Liver (tissue), 8 donors: ENCODE measurements at regions not wholly inside any gene's neighbourhood (a gene's known extent, or its start where the extent isn't known, plus 50 kb on each side); places are given as distances from the start of the nearest gene placed in this dataset.

Experiments
- DNase-seq: peaks from one replicate; pipeline ENCODE4 v3.0.0-alpha.2; 2017; ENCODE audit warnings: low spot score
- H3K27ac ChIP-seq, 2 donors: one replicate each; pipeline ENCODE4 v1.7.0; 2013; ENCODE audit warnings: inconsistent platforms in 2 of 2, low read length in 2 of 2, control low read depth in 1 of 2, low read depth in 1 of 2, mild to moderate bottlenecking in 1 of 2
- H3K27me3 ChIP-seq, 4 donors: one replicate each; pipeline versions ENCODE4 v1.6.1 to v1.7.0; 2013; ENCODE audit warnings: low read length in 3 of 4, inconsistent platforms in 1 of 4, mild to moderate bottlenecking in 1 of 4, moderate library complexity in 1 of 4; ENCODE audit not compliant: control insufficient read depth in 4 of 4, insufficient read depth in 4 of 4
- H3K36me3 ChIP-seq, 4 donors: one replicate each; pipeline versions ENCODE4 v1.6.1 to v1.7.0; 2013; ENCODE audit warnings: low read length in 3 of 4, mild to moderate bottlenecking in 3 of 4, low read depth in 1 of 4, moderate library complexity in 1 of 4; ENCODE audit not compliant: control insufficient read depth in 4 of 4, insufficient read depth in 3 of 4
- H3K4me1 ChIP-seq, 4 donors: one replicate each; pipeline versions ENCODE4 v1.6.1 to v1.7.0; 2013; ENCODE audit warnings: low read length in 3 of 4, mild to moderate bottlenecking in 3 of 4, moderate library complexity in 1 of 4; ENCODE audit not compliant: control insufficient read depth in 4 of 4, insufficient read depth in 4 of 4
- H3K4me3 ChIP-seq, 3 donors: one replicate each; pipeline versions ENCODE4 v1.6.1 to v1.7.0; 2013; ENCODE audit warnings: low read length in 3 of 3, control low read depth in 1 of 3, low read depth in 1 of 3, mild to moderate bottlenecking in 1 of 3
- H3K9ac ChIP-seq, 2 donors: one replicate each; pipeline ENCODE4 v1.7.0; 2013; ENCODE audit warnings: low read length in 2 of 2, mild to moderate bottlenecking in 2 of 2, moderate library complexity in 2 of 2, control low read depth in 1 of 2, low read depth in 1 of 2
- H3K9me3 ChIP-seq, 4 donors: one replicate each; pipeline versions ENCODE4 v1.6.1 to v1.7.0; 2013; ENCODE audit warnings: low read length in 3 of 4; ENCODE audit not compliant: control insufficient read depth in 4 of 4
- ATF3 ChIP-seq: IDR thresholded peaks from 2 replicates; pipeline ENCODE4 v1.6.1; 2016; ENCODE audit warnings: antibody characterized with exemption
- CTCF ChIP-seq: fragments of 150-350 bp; IDR thresholded peaks from 2 replicates; pipeline ENCODE4 v1.5.1; 2017; ENCODE audit warnings: improper control_type of control experiment, low read depth, low read length; ENCODE audit not compliant: missing input control
- EGR1 ChIP-seq, 2 donors: IDR thresholded peaks; 2 replicates each; pipeline ENCODE4 v1.6.1; 2016 to 2018; ENCODE audit warnings: antibody characterized with exemption in 2 of 2, low read depth in 2 of 2
- FOXA1 ChIP-seq: IDR thresholded peaks from 2 replicates; pipeline ENCODE4 v1.6.1; 2016; ENCODE audit warnings: antibody characterized with exemption
- FOXA2 ChIP-seq: IDR thresholded peaks from 2 replicates; pipeline ENCODE4 v1.6.1; 2016; ENCODE audit warnings: antibody characterized with exemption
- GABPA ChIP-seq, 2 donors: IDR thresholded peaks in 1 of 2; conservative IDR thresholded peaks in 1 of 2; 2 replicates each; pipeline ENCODE4 v1.6.1; 2016; ENCODE audit warnings: antibody characterized with exemption in 2 of 2, mild to moderate bottlenecking in 1 of 2, moderate library complexity in 1 of 2
- HNF4A ChIP-seq, 2 donors: conservative IDR thresholded peaks; 2 replicates each; pipeline ENCODE4 v1.6.1; 2016; ENCODE audit warnings: antibody characterized with exemption in 2 of 2, mild to moderate bottlenecking in 2 of 2
- HNF4G ChIP-seq: IDR thresholded peaks from 2 replicates; pipeline ENCODE4 v1.6.1; 2016; ENCODE audit warnings: antibody characterized with exemption
- JUND ChIP-seq, 2 donors: IDR thresholded peaks; 2 replicates each; pipeline ENCODE4 v1.6.1; 2016; ENCODE audit warnings: antibody characterized with exemption in 2 of 2
- MAX ChIP-seq: IDR thresholded peaks from 2 replicates; pipeline ENCODE4 v1.6.1; 2016; ENCODE audit warnings: antibody characterized with exemption
- NR2F2 ChIP-seq: IDR thresholded peaks from 2 replicates; pipeline ENCODE4 v1.6.1; 2016; ENCODE audit warnings: antibody characterized with exemption
- RAD21 ChIP-seq, 2 donors: IDR thresholded peaks; 2 replicates each; pipeline ENCODE4 v1.6.1; 2016; ENCODE audit warnings: antibody characterized with exemption in 2 of 2, mild to moderate bottlenecking in 2 of 2
- REST ChIP-seq: IDR thresholded peaks from 2 replicates; pipeline ENCODE4 v1.6.1; 2016; ENCODE audit warnings: antibody characterized with exemption, mild to moderate bottlenecking
- RXRA ChIP-seq, 2 donors: IDR thresholded peaks; 2 replicates each; pipeline ENCODE4 v1.6.1; 2017 to 2018; ENCODE audit warnings: antibody characterized with exemption in 2 of 2, mild to moderate bottlenecking in 1 of 2
- SP1 ChIP-seq: IDR thresholded peaks from 2 replicates; pipeline ENCODE4 v1.6.1; 2018; ENCODE audit warnings: antibody characterized with exemption, mild to moderate bottlenecking
- TAF1 ChIP-seq: conservative IDR thresholded peaks from 2 replicates; pipeline ENCODE4 v1.6.1; 2016; ENCODE audit warnings: antibody characterized with exemption, mild to moderate bottlenecking
- YY1 ChIP-seq: IDR thresholded peaks from 2 replicates; pipeline ENCODE4 v1.6.1; 2016; ENCODE audit warnings: antibody characterized with exemption, mild to moderate bottlenecking
- ZBTB33 ChIP-seq: IDR thresholded peaks from 2 replicates; pipeline ENCODE4 v1.6.1; 2016; ENCODE audit warnings: antibody characterized with exemption
- WGBS: extraction: QIAGEN DNeasy Blood & Tissue Kit; methylation state at CpG from one replicate; pipeline ENCODE4 v1.1.7; 2013; 5-methylcytosine and 5-hydroxymethylcytosine counted together
- donor health status: healthy.
- donor health status: healthy.
- donor health status: healthy.
- donor health status: healthy.
- donor health status: healthy.

- no peak overlapping the region for H3K4me3 ChIP-seq
- peak; percentile 16 for DNase-seq
- no peaks in the 10 kb centered on the region for H3K36me3 ChIP-seq
- H3K4me1 ChIP-seq, result no peaks in the 10 kb centered on the region
- TF ChIP-seq RAD21 (IDR thresholded peaks at IDR 0.05), result no peak
- TF ChIP-seq ZBTB33, result no peak
- no peak for TF ChIP-seq NR2F2
- TF ChIP-seq HNF4G, result no peak
- no peak for TF ChIP-seq RXRA (IDR thresholded peaks at IDR 0.05)
- no peak for TF ChIP-seq SP1
- no peak for TF ChIP-seq HNF4A (conservative IDR thresholded peaks at IDR 0.05)
- TF ChIP-seq FOXA2, result no peak
- no peak for TF ChIP-seq FOXA1
- no peak for TF ChIP-seq GABPA (IDR thresholded peaks at IDR 0.05 in 1 of 2, conservative IDR thresholded peaks at IDR 0.05 in 1 of 2)
- no peak for TF ChIP-seq MAX
- no peak for TF ChIP-seq JUND (IDR thresholded peaks at IDR 0.05)
- no peak for TF ChIP-seq EGR1 (IDR thresholded peaks at IDR 0.05; ENCODE audit: low read depth in 2 of 2)
- no peak overlapping the region for H3K27ac ChIP-seq
- H3K9me3 ChIP-seq, result no peaks in the 10 kb centered on the region
- H3K27me3 ChIP-seq, result no peaks in the 10 kb centered on the region
- 88% methylated on average over 9 of the region's 9 CpGs for WGBS
- H3K9ac ChIP-seq, result no peak overlapping the region
These were observed 164.2 kb upstream of the B3GAT1 start for GRCh38 chr11:134576286-134576685.

- Histone ChIP-seq H3K36me3 (no peaks in the 10 kb centered on the region), H3K27ac (no peak overlapping the region), H3K27me3 (no peaks in the 10 kb centered on the region), H3K4me1 (no peaks in the 10 kb centered on the region), H3K9ac (no peak overlapping the region), H3K9me3 (no peaks in the 10 kb centered on the region), H3K4me3 (no peak overlapping the region)
- TF ChIP-seq RXRA (IDR thresholded peaks at IDR 0.05) (no peak), CTCF (no peak), HNF4G (no peak), TAF1 (no peak), FOXA2 (no peak), NR2F2 (no peak), ATF3 (no peak), YY1 (no peak), EGR1 (IDR thresholded peaks at IDR 0.05; ENCODE audit: low read depth in 2 of 2) (no peak), JUND (IDR thresholded peaks at IDR 0.05) (no peak), SP1 (no peak), GABPA (IDR thresholded peaks at IDR 0.05 in 1 of 2, conservative IDR thresholded peaks at IDR 0.05 in 1 of 2) (no peak), ZBTB33 (no peak), RAD21 (IDR thresholded peaks at IDR 0.05) (no peak), REST (no peak), HNF4A (conservative IDR thresholded peaks at IDR 0.05) (no peak)
- no peak for DNase-seq
- WGBS, result 85% methylated on average over 16 of the region's 16 CpGs
These were observed 163.6 kb upstream of the B3GAT1 start for GRCh38 chr11:134575504-134576230.
